ENCODE measurements at regions not wholly inside any gene's neighbourhood (a gene's known extent, or its start where the extent isn't known, plus 50 kb on each side); places are given as distances from the start of the nearest gene placed in this dataset.
A peak's percentile ranks its signal among the peaks of the same experiment; 100 is the strongest.
"Not testable (repeated sequence)": the region's sequence is repeated elsewhere in the genome, so short reads cannot be mapped to it uniquely, and the experiment has no call there.

- no peak overlapping the region for H3K4me3 ChIP-seq
- POLR2A ChIA-PET = no interaction called here
These were observed 80.5 kb downstream of the COPRS start for GRCh38 chr17:31778523-31778922.

GRCh38 chr17:31771328-31771727 lies 87.7 kb downstream of the COPRS start:
- H3K36me3 ChIP-seq (ENCODE audit: control insufficient read depth, insufficient read depth, low read length); DNase-seq (ENCODE audit: extremely low read depth in 1 of 4, low spot score in 3 of 4); H3K4me2 ChIP-seq (ENCODE audit: insufficient read depth, low read length); FAIRE-seq; H3K9me3 ChIP-seq (replicated peaks; ENCODE audit: control insufficient read depth, insufficient read depth, low read depth, low read length); H3K9me1 ChIP-seq (ENCODE audit: control insufficient read depth, insufficient read depth, low read length); POLR2A ChIA-PET; CTCF ChIA-PET (ENCODE audit: low intra/inter-chr PET ratio); in situ Hi-C loops (cut with MboI); H3K9ac ChIP-seq (ENCODE audit: insufficient read depth in 1 of 2, low read depth in 2 of 2, low read length in 2 of 2); H4K20me1 ChIP-seq (replicated peaks; ENCODE audit: control insufficient read depth, insufficient read depth, low read length); ATAC-seq; BruUV-seq (replicated peaks); H3K79me2 ChIP-seq (ENCODE audit: control insufficient read depth, insufficient read depth, low read length); intact Hi-C loops (cut with micrococcal nuclease); H3K27ac ChIP-seq (ENCODE audit: extremely low read depth, low read depth, low read length); H3K4me3 ChIP-seq; H3K4me1 ChIP-seq (replicated peaks in 1 of 2; ENCODE audit: control insufficient read depth in 2 of 2, insufficient read depth in 2 of 2, low read length in 2 of 2): not testable (repeated sequence)
- Histone ChIP-seq H2AFZ (ENCODE audit: low read depth, low read length) (peak overlapping the region; percentile 74; the same call in 1 of the 2 replicates), H3K27me3 (ENCODE audit: control insufficient read depth in 2 of 2, insufficient read depth in 2 of 2, low read length in 2 of 2) (peaks cover 2 to 13% of the 10 kb centered on the region in 2 experiments; a peak in 2 of 5 replicates)
- peak; percentile 47 for TF ChIP-seq ASH1L (IDR thresholded peaks at IDR 0.05; ENCODE audit: borderline replicate concordance, low read depth, partially characterized antibody)
- TF ChIP-seq NFYB (IDR thresholded peaks at IDR 0.05; ENCODE audit: extremely low read depth, insufficient read length) = peak; percentile 75
- TF ChIP-seq ZNF316 (IDR thresholded peaks at IDR 0.05) = peak; percentile 83
- peak in 1 of 2 experiments; percentile 60; a peak in 1 of 4 replicates for TF ChIP-seq SRF (CRISPR knock-in tag; IDR thresholded peaks at IDR 0.05)
- peak; percentile 55 for TF ChIP-seq C11orf30 (IDR thresholded peaks at IDR 0.05; ENCODE audit: low read depth)
- WGBS (ENCODE audit: insufficient coverage, low coverage, missing lambda C conversion rate) = 20% methylated on average over 2 of the region's 3 CpGs

More at GRCh38 chr17:31778523-31778922, 80.5 kb downstream of the COPRS start:
- TF ChIP-seq STAT5B (CRISPR knock-in tag; IDR thresholded peaks at IDR 0.05) = no peak
- no peak for TF ChIP-seq ZBTB7A (IDR thresholded peaks at IDR 0.05; ENCODE audit: borderline replicate concordance, control insufficient read depth, low read depth, low read length)
- no peak for TF ChIP-seq NR4A1 (CRISPR knock-in tag; IDR thresholded peaks at IDR 0.05)
- TF ChIP-seq NR4A1 (tag; IDR thresholded peaks at IDR 0.05) = no peak
- TF ChIP-seq NBN (IDR thresholded peaks at IDR 0.05; ENCODE audit: low read depth) = no peak
- FAIRE-seq (no peak), ATAC-seq (no peak), DNase-seq (ENCODE audit: extremely low read depth in 1 of 4, low spot score in 3 of 4) (no peak)
- no peaks in the 10 kb centered on the region for H4K20me1 ChIP-seq (replicated peaks; ENCODE audit: control insufficient read depth, insufficient read depth, low read length)
- intact Hi-C loops (cut with micrococcal nuclease) (no loop called here), in situ Hi-C loops (cut with MboI) (no loop called here)
- H3K9me1 ChIP-seq (ENCODE audit: control insufficient read depth, insufficient read depth, low read length) = no peaks in the 10 kb centered on the region
- no peaks in the 10 kb centered on the region for H3K9me3 ChIP-seq (replicated peaks; ENCODE audit: control insufficient read depth, insufficient read depth, low read depth, low read length)
- WGBS (ENCODE audit: insufficient coverage, low coverage, missing lambda C conversion rate) = 0% methylated on average over 4 of the region's 4 CpGs
- no peak overlapping the region for H3K27ac ChIP-seq (ENCODE audit: extremely low read depth, low read depth, low read length)
- CTCF ChIA-PET (ENCODE audit: low intra/inter-chr PET ratio) = no interaction called here
- H2AFZ ChIP-seq (ENCODE audit: low read depth, low read length) = no peak overlapping the region
- H3K9ac ChIP-seq (ENCODE audit: insufficient read depth in 1 of 2, low read depth in 2 of 2, low read length in 2 of 2) = no peak overlapping the region
- BruUV-seq (replicated peaks) = no TSS peak
- H3K27me3 ChIP-seq (ENCODE audit: control insufficient read depth in 2 of 2, insufficient read depth in 2 of 2, low read length in 2 of 2) = peaks cover 5 to 28% of the 10 kb centered on the region in 2 experiments; a peak in 3 of 5 replicates
- H3K36me3 ChIP-seq (ENCODE audit: control insufficient read depth, insufficient read depth, low read length) = no peaks in the 10 kb centered on the region
- no peak overlapping the region for H3K4me2 ChIP-seq (ENCODE audit: insufficient read depth, low read length)
- H3K79me2 ChIP-seq (ENCODE audit: control insufficient read depth, insufficient read depth, low read length) = no peaks in the 10 kb centered on the region
- 0 out of 5 replicates have a peak, but pooled peaks cover 0 to 3% of the 10 kb centered on the region in 2 experiments for H3K4me1 ChIP-seq (replicated peaks in 1 of 2; ENCODE audit: control insufficient read depth in 2 of 2, insufficient read depth in 2 of 2, low read length in 2 of 2)

- H3K4me3 ChIP-seq; FAIRE-seq; DNase-seq (ENCODE audit: extremely low read depth in 1 of 4, low spot score in 3 of 4); ATAC-seq; H3K36me3 ChIP-seq (ENCODE audit: control insufficient read depth, insufficient read depth, low read length); H2AFZ ChIP-seq (ENCODE audit: low read depth, low read length); intact Hi-C loops (cut with micrococcal nuclease); CTCF ChIA-PET (ENCODE audit: low intra/inter-chr PET ratio); in situ Hi-C loops (cut with MboI); H3K4me1 ChIP-seq (replicated peaks in 1 of 2; ENCODE audit: control insufficient read depth in 2 of 2, insufficient read depth in 2 of 2, low read length in 2 of 2); BruUV-seq (replicated peaks); H3K27ac ChIP-seq (ENCODE audit: extremely low read depth, low read depth, low read length); H3K9ac ChIP-seq (ENCODE audit: insufficient read depth in 1 of 2, low read depth in 2 of 2, low read length in 2 of 2); H3K9me3 ChIP-seq (replicated peaks; ENCODE audit: control insufficient read depth, insufficient read depth, low read depth, low read length); H3K27me3 ChIP-seq (ENCODE audit: control insufficient read depth in 2 of 2, insufficient read depth in 2 of 2, low read length in 2 of 2); H3K79me2 ChIP-seq (ENCODE audit: control insufficient read depth, insufficient read depth, low read length); H4K20me1 ChIP-seq (replicated peaks; ENCODE audit: control insufficient read depth, insufficient read depth, low read length); POLR2A ChIA-PET; H3K4me2 ChIP-seq (ENCODE audit: insufficient read depth, low read length); H3K9me1 ChIP-seq (ENCODE audit: control insufficient read depth, insufficient read depth, low read length): not testable (repeated sequence)
- 7% methylated on average over 3 of the region's 3 CpGs for WGBS (ENCODE audit: insufficient coverage, low coverage, missing lambda C conversion rate)
These were observed 88.5 kb downstream of the COPRS start for GRCh38 chr17:31770501-31770900.
